Ovary (tissue), 7 donors: ENCODE measurements at regions not wholly inside any gene's neighbourhood (a gene's known extent, or its start where the extent isn't known, plus 50 kb on each side); places are given as distances from the start of the nearest gene placed in this dataset.
"Not testable (repeated sequence)": the region's sequence is repeated elsewhere in the genome, so short reads cannot be mapped to it uniquely, and the experiment has no call there.

Source experiments
- DNase-seq, 5 donors: peaks; one replicate each; pipeline ENCODE4 v3.0.0-alpha.2; 2019 to 2020
- H3K27ac ChIP-seq, 2 donors: fragments of 200-600 bp; one replicate each; pipeline versions ENCODE4 v1.5.1 to v1.8.0; 2019 to 2022
- H3K27me3 ChIP-seq: fragments of 200-600 bp; one replicate; pipeline ENCODE4 v1.8.0; 2022
- H3K36me3 ChIP-seq: fragments of 200-600 bp; sonication (generic); one replicate; pipeline ENCODE4 v1.5.1; 2019
- H3K4me1 ChIP-seq: one replicate; pipeline ENCODE4 v1.8.1; 2013; ENCODE audit warnings: mild to moderate bottlenecking, moderate library complexity; ENCODE audit not compliant: insufficient read depth
- H3K4me3 ChIP-seq: fragments of 200-600 bp; sonication (generic); one replicate; pipeline ENCODE4 v1.5.1; 2017
- H3K9me3 ChIP-seq, 2 donors: fragments of 200-600 bp in 1 of 2; sonication (generic) in 1 of 2; one replicate each; pipeline versions ENCODE4 v1.5.1 to v1.8.1; 2013 to 2019; ENCODE audit warnings: mild to moderate bottlenecking in 1 of 2, moderate library complexity in 1 of 2
- EP300 ChIP-seq: sonication (generic); formaldehyde crosslinking; IDR thresholded peaks from one replicate; pipeline ENCODE4 v1.6.1; 2017; ENCODE audit warnings: antibody characterized with exemption
- POLR2A ChIP-seq: fragments of 450-650 bp; IDR thresholded peaks from one replicate; pipeline ENCODE4 v1.6.1; 2017; ENCODE audit warnings: antibody characterized with exemption, mild to moderate bottlenecking, moderate library complexity
- WGBS, 3 donors: extraction: QIAGEN DNeasy Blood & Tissue Kit in 1 of 3; methylation state at CpG; one replicate each; pipeline versions ENCODE4 v1.1.5 to v1.1.7; 2013 to 2017; 5-methylcytosine and 5-hydroxymethylcytosine counted together
- intact Hi-C, 4 donors: fragments of 100-400 bp; cut with DNase I; formaldehyde crosslinking; loops; one replicate each; pipeline versions ENCODE4 v1.11.0 to v1.15.1; 2022 to 2023
- TF ChIP-seq, protein P1 (sequence below), 3 donors: fragments of 450-650 bp in 2 of 3; fragments of 200-600 bp in 1 of 3; IDR thresholded peaks; one replicate each; pipeline versions ENCODE4 v1.5.1 to v1.8.0; 2016 to 2022; ENCODE audit warnings: antibody characterized with exemption in 3 of 3, mild to moderate bottlenecking in 1 of 3
- donor health status: DM: no; HTN: no; CAD: no; lungs with moderate emphysema.
- donor health status: DM: no; HTN: no; CAD: no.
- donor health status: Bipolar disorder and iron deficiency.
- donor health status: DM: no; HTN: no; CAD: no.
- donor health status: DM: yes; HTN: yes; CAD: no.

- no peaks in the 10 kb centered on the region for H3K27me3 ChIP-seq
- H3K4me3 ChIP-seq: no peak overlapping the region
- H3K36me3 ChIP-seq: no peaks in the 10 kb centered on the region
- no peak overlapping the region for H3K27ac ChIP-seq
- H3K9me3 ChIP-seq: no peaks in the 10 kb centered on the region
- no peak for DNase-seq
- TF ChIP-seq EP300 (no peak), POLR2A (no peak)
- TF ChIP-seq, protein P1, sequence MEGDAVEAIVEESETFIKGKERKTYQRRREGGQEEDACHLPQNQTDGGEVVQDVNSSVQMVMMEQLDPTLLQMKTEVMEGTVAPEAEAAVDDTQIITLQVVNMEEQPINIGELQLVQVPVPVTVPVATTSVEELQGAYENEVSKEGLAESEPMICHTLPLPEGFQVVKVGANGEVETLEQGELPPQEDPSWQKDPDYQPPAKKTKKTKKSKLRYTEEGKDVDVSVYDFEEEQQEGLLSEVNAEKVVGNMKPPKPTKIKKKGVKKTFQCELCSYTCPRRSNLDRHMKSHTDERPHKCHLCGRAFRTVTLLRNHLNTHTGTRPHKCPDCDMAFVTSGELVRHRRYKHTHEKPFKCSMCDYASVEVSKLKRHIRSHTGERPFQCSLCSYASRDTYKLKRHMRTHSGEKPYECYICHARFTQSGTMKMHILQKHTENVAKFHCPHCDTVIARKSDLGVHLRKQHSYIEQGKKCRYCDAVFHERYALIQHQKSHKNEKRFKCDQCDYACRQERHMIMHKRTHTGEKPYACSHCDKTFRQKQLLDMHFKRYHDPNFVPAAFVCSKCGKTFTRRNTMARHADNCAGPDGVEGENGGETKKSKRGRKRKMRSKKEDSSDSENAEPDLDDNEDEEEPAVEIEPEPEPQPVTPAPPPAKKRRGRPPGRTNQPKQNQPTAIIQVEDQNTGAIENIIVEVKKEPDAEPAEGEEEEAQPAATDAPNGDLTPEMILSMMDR (IDR thresholded peaks at IDR 0.05): no peak
- 76 to 82% (median 78%) methylated on average over 9 of the region's 9 CpGs for WGBS, 3 donors
- no peaks in the 10 kb centered on the region for H3K4me1 ChIP-seq
- intact Hi-C loops: no loop called here
These were observed 65.8 kb downstream of the MTX3 start for GRCh38 chr5:79924936-79925893.

DNA sequence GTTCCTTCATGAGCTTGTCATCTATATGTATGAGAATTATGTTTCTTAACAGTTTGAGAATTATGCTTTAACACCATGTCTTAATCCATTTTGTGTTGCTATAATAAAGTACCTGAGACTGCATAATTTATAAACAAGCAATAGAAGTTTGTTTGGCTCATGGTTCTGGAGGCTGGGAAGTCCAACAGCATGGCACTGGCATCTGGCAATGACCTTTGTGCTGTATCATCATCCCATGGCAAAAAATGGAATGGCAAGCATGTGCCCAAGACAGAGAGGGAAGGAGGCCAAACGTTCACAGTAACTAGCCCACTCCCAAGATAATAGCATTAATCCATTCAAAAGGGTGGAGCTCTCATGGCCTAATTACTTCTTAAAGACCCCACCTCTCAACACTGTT lies 67.6 kb downstream of the MTX3 start:
- WGBS, 3 donors: 32 to 45% (median 33%) methylated on average over 1 of the region's 1 CpG
- no peak for DNase-seq
- TF ChIP-seq EP300 (no peak), POLR2A (no peak)
- TF ChIP-seq, protein P1 (IDR thresholded peaks at IDR 0.05): no peak
- no peaks in the 10 kb centered on the region for H3K9me3 ChIP-seq
- no peak overlapping the region for H3K4me3 ChIP-seq
- no peak overlapping the region for H3K27ac ChIP-seq
- no peaks in the 10 kb centered on the region for H3K4me1 ChIP-seq
- no peaks in the 10 kb centered on the region for H3K27me3 ChIP-seq
- intact Hi-C loops: no loop called here
- H3K36me3 ChIP-seq: no peaks in the 10 kb centered on the region

- 94 to 98% (median 96%) methylated on average over 2 of the region's 2 CpGs for WGBS, 3 donors
- H3K36me3 ChIP-seq: no peaks in the 10 kb centered on the region
- intact Hi-C loops: no loop called here
- H3K27ac ChIP-seq: no peak overlapping the region
- H3K27me3 ChIP-seq: no peaks in the 10 kb centered on the region
- no peak overlapping the region for H3K4me3 ChIP-seq
- H3K9me3 ChIP-seq: no peaks in the 10 kb centered on the region
- no peak for DNase-seq
- TF ChIP-seq POLR2A (no peak), EP300 (no peak)
- TF ChIP-seq, protein P1 (IDR thresholded peaks at IDR 0.05): no peak
- H3K4me1 ChIP-seq: no peaks in the 10 kb centered on the region
These were observed 68.4 kb downstream of the MTX3 start for GRCh38 chr5:79922626-79923025.

GRCh38 chr5:79907452-79907851 lies 83.6 kb downstream of the MTX3 start:
- H3K4me1 ChIP-seq, H3K9me3 ChIP-seq, H3K27ac ChIP-seq, H3K4me3 ChIP-seq, intact Hi-C loops, DNase-seq, H3K36me3 ChIP-seq, H3K27me3 ChIP-seq: not testable (repeated sequence)
- WGBS, 3 donors: 89 to 100% (median 100%) methylated on average over 1 of the region's 1 CpG

DNA sequence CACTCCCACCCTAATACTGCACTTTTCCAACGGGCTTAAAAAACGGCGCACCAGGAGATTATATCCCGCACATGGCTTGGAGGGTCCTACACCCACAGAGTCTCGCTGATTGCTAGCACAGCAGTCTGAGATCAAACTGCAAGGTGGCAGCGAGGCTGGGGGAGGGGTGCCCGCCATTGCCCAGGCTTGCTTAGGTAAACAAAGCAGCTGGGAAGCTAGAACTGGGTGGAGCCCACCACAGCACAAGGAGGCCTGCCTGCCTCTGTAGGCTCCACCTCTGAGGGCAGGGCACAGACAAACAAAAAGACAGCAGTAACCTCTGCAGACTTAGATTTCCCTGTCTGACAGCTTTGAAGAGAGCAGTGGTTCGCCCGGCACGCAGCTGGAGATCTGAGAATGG lies 88.5 kb downstream of the MTX3 start:
- H3K4me1 ChIP-seq, H3K27ac ChIP-seq, H3K36me3 ChIP-seq, H3K4me3 ChIP-seq, DNase-seq, H3K27me3 ChIP-seq, H3K9me3 ChIP-seq: not testable (repeated sequence)
- WGBS, 3 donors: 91 to 98% (median 97%) methylated on average over 8 to 10 of the region's 10 CpGs
- intact Hi-C loops: loop anchor here in 1 of 4 donors (2.0 kb wide), 1 partner anchor 66 kb away; no protein-coding TSS in a partner anchor
